Heart left ventricle (tissue), 13 donors: ENCODE measurements at regions not wholly inside any gene's neighbourhood (a gene's known extent, or its start where the extent isn't known, plus 50 kb on each side); places are given as distances from the start of the nearest gene placed in this dataset.

Experiments used
- CTCF ChIP-seq, 12 donors: fragments of 200-600 bp; sonication (generic) in 4 of 12; IDR thresholded peaks; one replicate each; pipeline versions ENCODE4 v1.5.0 to v1.8.0; 2018 to 2022; ENCODE audit warnings: antibody characterized with exemption in 12 of 12, mild to moderate bottlenecking in 5 of 12
- POLR2A ChIP-seq, 2 donors: fragments of 450-650 bp; IDR thresholded peaks; one replicate each; pipeline ENCODE4 v1.6.1; 2017; ENCODE audit warnings: antibody characterized with exemption in 2 of 2, mild to moderate bottlenecking in 2 of 2, moderate library complexity in 2 of 2
- donor health status: ischemic (EF 13 %, LVEDD 7.1; RV severe dilation, severe dysfunction).
- donor health status: DM: no; HTN: yes; CAD: no.
- donor health status: DM: no; HTN: no; CAD: no.
- donor health status: ischemic (EF 25% LVEDD 6.9; RV normal size, moderate dysfunction).
- donor health status: ischemic (EF 25% LVEDD 5.7; RV mildly dilated, moderate dysfunction).
- donor health status: ischemic (EF 35%, LVEDD 5.7; RV mildly dilated, moderate dysfunction).
- donor health status: nonischemic (EF 11% LVEDD 7.7; RV severe dilation, severe dysfunction).
- donor health status: DM: yes; HTN: yes; CAD: no.
- donor health status: PGD.
- donor health status: ischemic (EF 29% LVEDD 5.4; RV normal size, mild dysfunction).
- donor health status: nonischemic (EF 23%, LVEDD 6.1; RV moderate dilation, normal function).

DNA sequence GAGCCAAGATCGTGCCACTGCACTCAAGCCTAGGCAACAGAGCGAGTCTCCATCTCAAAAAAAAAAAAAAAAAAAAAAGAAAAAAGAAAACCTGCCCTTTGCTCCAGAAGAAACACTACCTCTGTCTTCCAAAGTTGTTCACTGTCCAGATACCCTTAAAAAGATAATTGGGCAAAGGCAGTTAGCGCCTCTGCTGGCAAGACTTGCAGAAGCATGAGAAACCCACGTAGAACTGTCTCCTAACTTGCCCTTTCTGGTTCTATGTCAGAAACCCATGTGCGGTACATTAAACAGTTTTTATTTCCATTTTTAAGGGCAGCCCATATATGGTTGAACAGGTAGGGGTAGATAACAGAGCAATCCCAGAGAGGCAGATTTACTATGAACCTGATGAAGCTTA is 1026.4 kb downstream of the ROBO2 start:
- TF ChIP-seq CTCF (IDR thresholded peaks at IDR 0.05) (no peak), POLR2A (IDR thresholded peaks at IDR 0.05) (no peak)
